Urothelium cell line (cell line): ENCODE measurements at regions not wholly inside any gene's neighbourhood (a gene's known extent, or its start where the extent isn't known, plus 50 kb on each side); places are given as distances from the start of the nearest gene placed in this dataset.

Experiments used
- DNase-seq: peaks from one replicate; pipeline ENCODE4 v3.0.0; 2011; ENCODE audit warnings: low spot score, mixed read lengths
- FAIRE-seq: peaks from 2 replicates; lab custom pipeline; 2011; peaks lifted over from hg19 to GRCh38; lab: Jason Lieb, UNC

- FAIRE-seq (no peak), DNase-seq (no peak)
These were observed 493.8 kb downstream of the IGSF11 start for GRCh38 chr3:118540826-118541225.

- DNase-seq (no peak), FAIRE-seq (no peak)
These were observed 492.9 kb downstream of the IGSF11 start for GRCh38 chr3:118541796-118542195.

GRCh38 chr3:118543832-118544231 lies 490.8 kb downstream of the IGSF11 start:
- DNase-seq (no peak), FAIRE-seq (no peak)

GRCh38 chr3:118544458-118544857 lies 490.2 kb downstream of the IGSF11 start:
- peak; percentile 67 for DNase-seq
- peak; percentile 69 for FAIRE-seq

- FAIRE-seq (no peak), DNase-seq (peak; percentile 55)
These were observed 486.2 kb downstream of the IGSF11 start for GRCh38 chr3:118548434-118548833.

- FAIRE-seq (no peak), DNase-seq (no peak)
These were observed 484.5 kb downstream of the IGSF11 start for GRCh38 chr3:118550122-118550521.

- DNase-seq (no peak), FAIRE-seq (no peak)
These were observed 484.1 kb downstream of the IGSF11 start for GRCh38 chr3:118550556-118550955.

GRCh38 chr3:118554148-118554838 lies 480.4 kb downstream of the IGSF11 start:
- DNase-seq (no peak), FAIRE-seq (peak; percentile 37)

- FAIRE-seq: no peak
- no peak for DNase-seq
These were observed 477.7 kb downstream of the IGSF11 start for GRCh38 chr3:118556983-118557382.

- DNase-seq: no peak
- FAIRE-seq: no peak
These were observed 477.1 kb downstream of the IGSF11 start for GRCh38 chr3:118557513-118557912.

GRCh38 chr3:118559286-118559685 lies 475.4 kb downstream of the IGSF11 start:
- FAIRE-seq (no peak), DNase-seq (no peak)

GRCh38 chr3:118564800-118565199 lies 469.8 kb downstream of the IGSF11 start:
- DNase-seq (no peak), FAIRE-seq (no peak)

- no peak for FAIRE-seq
- no peak for DNase-seq
These were observed 460.7 kb downstream of the IGSF11 start for GRCh38 chr3:118573912-118574311.

- FAIRE-seq (no peak), DNase-seq (no peak)
These were observed 457.4 kb downstream of the IGSF11 start for GRCh38 chr3:118577055-118577777.

- no peak for FAIRE-seq
- no peak for DNase-seq
These were observed 456.1 kb downstream of the IGSF11 start for GRCh38 chr3:118578559-118578958.

- FAIRE-seq (no peak), DNase-seq (no peak)
These were observed 447.5 kb downstream of the IGSF11 start for GRCh38 chr3:118587037-118587741.

- no peak for FAIRE-seq
These were observed 446.8 kb downstream of the IGSF11 start for GRCh38 chr3:118587847-118588246.

GRCh38 chr3:118593277-118593670 lies 441.4 kb downstream of the IGSF11 start:
- FAIRE-seq: no peak
- no peak for DNase-seq

More at GRCh38 chr3:118587847-118588246, 446.8 kb downstream of the IGSF11 start:
- DNase-seq: no peak

- FAIRE-seq (no peak), DNase-seq (no peak)
These were observed 437.5 kb downstream of the IGSF11 start for GRCh38 chr3:118597184-118597583.

GRCh38 chr3:118607915-118608820 lies 426.5 kb downstream of the IGSF11 start:
- DNase-seq: no peak
- FAIRE-seq: no peak
